CD4-positive, alpha-beta T cell treated with Interleukin-17A for 1 hour (primary cell): ENCODE measurements at regions not wholly inside any gene's neighbourhood (a gene's known extent, or its start where the extent isn't known, plus 50 kb on each side); places are given as distances from the start of the nearest gene placed in this dataset.
"Not testable (repeated sequence)": the region's sequence is repeated elsewhere in the genome, so short reads cannot be mapped to it uniquely, and the experiment has no call there.

Source experiments
- DNase-seq: peaks from one replicate; pipeline ENCODE4 v3.0.0-alpha.2; 2020

GRCh38 chr2:184371641-184372040 lies 226.7 kb upstream of the ZNF804A start:
- DNase-seq = no peak

- DNase-seq = no peak
Observed at GRCh38 chr2:184372484-184372883, 225.8 kb upstream of the ZNF804A start.

GRCh38 chr2:184394642-184395041 lies 203.7 kb upstream of the ZNF804A start:
- no peak for DNase-seq

GRCh38 chr2:184402381-184402780 lies 195.9 kb upstream of the ZNF804A start:
- DNase-seq = no peak

- not testable (repeated sequence) for DNase-seq
Observed at GRCh38 chr2:184407041-184407630, 191.2 kb upstream of the ZNF804A start.

GRCh38 chr2:184410160-184410559 lies 188.2 kb upstream of the ZNF804A start:
- no peak for DNase-seq

- no peak for DNase-seq
Observed at GRCh38 chr2:184413221-184413620, 185.1 kb upstream of the ZNF804A start.

- no peak for DNase-seq
Observed at GRCh38 chr2:184413671-184414229, 184.6 kb upstream of the ZNF804A start.

- no peak for DNase-seq
Observed at GRCh38 chr2:184416146-184416913, 182.0 kb upstream of the ZNF804A start.

GRCh38 chr2:184419744-184420143 lies 178.6 kb upstream of the ZNF804A start:
- DNase-seq = no peak

- DNase-seq = not testable (repeated sequence)
Observed at GRCh38 chr2:184421456-184421855, 176.9 kb upstream of the ZNF804A start.

- no peak for DNase-seq
Observed at GRCh38 chr2:184425083-184425482, 173.2 kb upstream of the ZNF804A start.

GRCh38 chr2:184444217-184444616 lies 154.1 kb upstream of the ZNF804A start:
- DNase-seq = no peak

- DNase-seq = no peak
Observed at GRCh38 chr2:184444623-184445223, 153.6 kb upstream of the ZNF804A start.

- no peak for DNase-seq
Observed at GRCh38 chr2:184449760-184450159, 148.6 kb upstream of the ZNF804A start.

GRCh38 chr2:184452907-184453306 lies 145.4 kb upstream of the ZNF804A start:
- DNase-seq = no peak

- no peak for DNase-seq
Observed at GRCh38 chr2:184455624-184456023, 142.7 kb upstream of the ZNF804A start.

- not testable (repeated sequence) for DNase-seq
Observed at GRCh38 chr2:184456693-184457092, 141.6 kb upstream of the ZNF804A start.

GRCh38 chr2:184463102-184463865 lies 135.0 kb upstream of the ZNF804A start:
- no peak for DNase-seq

GRCh38 chr2:184463866-184464248 lies 134.5 kb upstream of the ZNF804A start:
- no peak for DNase-seq

- no peak for DNase-seq
Observed at GRCh38 chr2:184468826-184469225, 129.5 kb upstream of the ZNF804A start.

- DNase-seq = no peak
Observed at GRCh38 chr2:184472481-184472880, 125.8 kb upstream of the ZNF804A start.

GRCh38 chr2:184481865-184482264 lies 116.5 kb upstream of the ZNF804A start:
- no peak for DNase-seq
